ENCODE measurements at regions not wholly inside any gene's neighbourhood (a gene's known extent, or its start where the extent isn't known, plus 50 kb on each side); places are given as distances from the start of the nearest gene placed in this dataset.

- no peak for DNase-seq
- intact Hi-C loops (cut with DNase I; ENCODE audit: low total_unique reads), result no loop called here
- Histone ChIP-seq H3K27ac (no peak overlapping the region), H3K9me3 (no peaks in the 10 kb centered on the region), H3K27me3 (no peaks in the 10 kb centered on the region), H3K4me1 (no peaks in the 10 kb centered on the region), H3K4me3 (no peak overlapping the region), H3K36me3 (ENCODE audit: low read depth, missing control alignments) (no peaks in the 10 kb centered on the region)
- no peak for TF ChIP-seq POLR2A (IDR thresholded peaks at IDR 0.05)
- TF ChIP-seq, protein P1, sequence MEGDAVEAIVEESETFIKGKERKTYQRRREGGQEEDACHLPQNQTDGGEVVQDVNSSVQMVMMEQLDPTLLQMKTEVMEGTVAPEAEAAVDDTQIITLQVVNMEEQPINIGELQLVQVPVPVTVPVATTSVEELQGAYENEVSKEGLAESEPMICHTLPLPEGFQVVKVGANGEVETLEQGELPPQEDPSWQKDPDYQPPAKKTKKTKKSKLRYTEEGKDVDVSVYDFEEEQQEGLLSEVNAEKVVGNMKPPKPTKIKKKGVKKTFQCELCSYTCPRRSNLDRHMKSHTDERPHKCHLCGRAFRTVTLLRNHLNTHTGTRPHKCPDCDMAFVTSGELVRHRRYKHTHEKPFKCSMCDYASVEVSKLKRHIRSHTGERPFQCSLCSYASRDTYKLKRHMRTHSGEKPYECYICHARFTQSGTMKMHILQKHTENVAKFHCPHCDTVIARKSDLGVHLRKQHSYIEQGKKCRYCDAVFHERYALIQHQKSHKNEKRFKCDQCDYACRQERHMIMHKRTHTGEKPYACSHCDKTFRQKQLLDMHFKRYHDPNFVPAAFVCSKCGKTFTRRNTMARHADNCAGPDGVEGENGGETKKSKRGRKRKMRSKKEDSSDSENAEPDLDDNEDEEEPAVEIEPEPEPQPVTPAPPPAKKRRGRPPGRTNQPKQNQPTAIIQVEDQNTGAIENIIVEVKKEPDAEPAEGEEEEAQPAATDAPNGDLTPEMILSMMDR (IDR thresholded peaks at IDR 0.05), result no peak
- WGBS, 2 donors, result 78 to 84% methylated on average over 4 of the region's 4 CpGs
These were observed 246.0 kb upstream of the AJAP1 start for GRCh38 chr1:4408380-4408779.

DNA sequence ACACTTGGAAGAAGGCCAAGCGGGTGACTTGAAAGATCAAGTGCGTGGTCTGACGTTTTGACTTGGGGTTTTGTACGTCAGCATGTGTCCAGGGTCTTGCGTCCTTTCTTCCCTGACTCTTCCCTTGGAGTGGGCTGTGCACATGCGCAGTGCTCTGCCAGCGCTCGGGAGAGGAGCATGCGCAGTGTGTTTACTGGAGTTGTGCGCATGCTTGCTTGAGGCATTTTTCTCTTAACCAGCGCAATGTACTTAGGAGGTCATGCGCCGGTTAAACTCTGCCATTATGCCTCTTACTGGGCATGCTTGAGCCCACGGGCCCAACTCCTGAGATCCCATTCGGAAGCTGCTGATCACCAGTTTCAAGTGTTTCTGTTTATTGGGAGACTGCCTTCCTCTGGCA, 242.5 kb upstream of the AJAP1 start:
- Histone ChIP-seq H3K9me3 (no peaks in the 10 kb centered on the region), H3K27me3 (no peaks in the 10 kb centered on the region), H3K36me3 (ENCODE audit: low read depth, missing control alignments) (no peaks in the 10 kb centered on the region), H3K27ac (no peak overlapping the region), H3K4me1 (no peaks in the 10 kb centered on the region), H3K4me3 (peak overlapping the region; percentile 21 to 44)
- DNase-seq, result peak; percentile 74
- intact Hi-C loops (cut with DNase I; ENCODE audit: low total_unique reads), result no loop called here
- no peak for TF ChIP-seq POLR2A (IDR thresholded peaks at IDR 0.05)
- TF ChIP-seq, protein P1 (IDR thresholded peaks at IDR 0.05), result no peak
- 45 to 72% methylated on average over 15 of the region's 15 CpGs for WGBS, 2 donors

DNA sequence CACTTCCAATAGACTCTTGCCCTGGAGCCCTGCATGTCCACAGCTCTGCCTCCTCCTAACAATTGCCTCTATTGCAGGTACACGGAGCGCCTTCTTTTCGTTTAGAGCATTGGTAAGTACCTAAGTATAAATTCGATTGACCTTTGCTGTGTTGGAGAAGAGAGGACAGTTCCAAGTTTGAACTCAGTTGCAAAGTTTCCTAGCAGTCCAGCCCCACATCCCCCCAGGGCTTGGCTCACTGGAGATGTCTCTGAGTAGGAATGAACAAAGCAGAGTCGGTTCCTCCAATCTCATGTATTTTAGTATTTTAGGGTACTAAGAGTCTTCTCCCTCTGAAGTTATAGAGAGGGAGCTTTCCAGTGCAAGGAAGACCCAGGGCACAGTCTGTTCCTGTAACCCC, 238.9 kb upstream of the AJAP1 start:
- Histone ChIP-seq H3K27me3 (no peaks in the 10 kb centered on the region), H3K4me3 (no peak overlapping the region)
- WGBS, 2 donors, result 91 to 96% methylated on average over 5 of the region's 5 CpGs

GRCh38 chr1:4416189-4416588, 238.2 kb upstream of the AJAP1 start:
- H3K4me1 ChIP-seq, result no peaks in the 10 kb centered on the region
- no peak for DNase-seq
- H3K27me3 ChIP-seq, result no peaks in the 10 kb centered on the region
- no peak overlapping the region for H3K4me3 ChIP-seq
- TF ChIP-seq, protein P1 (IDR thresholded peaks at IDR 0.05), result no peak
- no peak for TF ChIP-seq POLR2A (IDR thresholded peaks at IDR 0.05)
- intact Hi-C loops (cut with DNase I; ENCODE audit: low total_unique reads), result no loop called here
- no peaks in the 10 kb centered on the region for H3K9me3 ChIP-seq
- 76 to 80% methylated on average over 5 of the region's 5 CpGs for WGBS, 2 donors
- no peaks in the 10 kb centered on the region for H3K36me3 ChIP-seq (ENCODE audit: low read depth, missing control alignments)
- H3K27ac ChIP-seq, result no peak overlapping the region

More for the DNA sequence above, 238.9 kb upstream of the AJAP1 start:
- no peaks in the 10 kb centered on the region for H3K9me3 ChIP-seq
- intact Hi-C loops (cut with DNase I; ENCODE audit: low total_unique reads), result no loop called here
- H3K36me3 ChIP-seq (ENCODE audit: low read depth, missing control alignments), result no peaks in the 10 kb centered on the region
- TF ChIP-seq, protein P1 (IDR thresholded peaks at IDR 0.05), result no peak
- no peak for TF ChIP-seq POLR2A (IDR thresholded peaks at IDR 0.05)
- no peak for DNase-seq
- no peak overlapping the region for H3K27ac ChIP-seq
- no peaks in the 10 kb centered on the region for H3K4me1 ChIP-seq

GRCh38 chr1:4418021-4418420, 236.4 kb upstream of the AJAP1 start:
- Histone ChIP-seq H3K4me3 (no peak overlapping the region), H3K27me3 (no peaks in the 10 kb centered on the region), H3K4me1 (peaks cover 11% of the 10 kb centered on the region), H3K27ac (no peak overlapping the region), H3K9me3 (no peaks in the 10 kb centered on the region), H3K36me3 (ENCODE audit: low read depth, missing control alignments) (no peaks in the 10 kb centered on the region)
- no peak for TF ChIP-seq POLR2A (IDR thresholded peaks at IDR 0.05)
- TF ChIP-seq, protein P1 (IDR thresholded peaks at IDR 0.05), result no peak
- WGBS, 2 donors, result 90 to 95% methylated on average over 7 of the region's 7 CpGs
- intact Hi-C loops (cut with DNase I; ENCODE audit: low total_unique reads), result no loop called here
- DNase-seq, result no peak
